ENCODE measurements at regions not wholly inside any gene's neighbourhood (a gene's known extent, or its start where the extent isn't known, plus 50 kb on each side); places are given as distances from the start of the nearest gene placed in this dataset.

GRCh38 chr12:14193639-14194038 lies 171.8 kb upstream of the ATF7IP start:
- no peak for DNase-seq
- H3K27me3 Mint-ChIP-seq (ENCODE audit: unreplicated experiment) = no peaks in the 10 kb centered on the region
- H3K36me3 Mint-ChIP-seq (ENCODE audit: insufficient read depth, unreplicated experiment) = no peaks in the 10 kb centered on the region
- no peak overlapping the region for H3K27ac Mint-ChIP-seq (ENCODE audit: unreplicated experiment)
- CTCF ChIA-PET = no interaction called here
- TF ChIP-seq CTCF (IDR thresholded peaks at IDR 0.05; ENCODE audit: unreplicated experiment) = no peak
- no peak overlapping the region for H3K4me3 Mint-ChIP-seq (ENCODE audit: low read depth, unreplicated experiment)
- BruUV-seq (replicated peaks) = no TSS peak
- no peaks in the 10 kb centered on the region for H3K9me3 Mint-ChIP-seq (ENCODE audit: low read depth, unreplicated experiment)
- peaks cover 6% of the 10 kb centered on the region for H3K4me1 Mint-ChIP-seq (ENCODE audit: low read depth, unreplicated experiment)
- intact Hi-C loops (cut with micrococcal nuclease; ENCODE audit: unreplicated experiment) = no loop called here

DNA sequence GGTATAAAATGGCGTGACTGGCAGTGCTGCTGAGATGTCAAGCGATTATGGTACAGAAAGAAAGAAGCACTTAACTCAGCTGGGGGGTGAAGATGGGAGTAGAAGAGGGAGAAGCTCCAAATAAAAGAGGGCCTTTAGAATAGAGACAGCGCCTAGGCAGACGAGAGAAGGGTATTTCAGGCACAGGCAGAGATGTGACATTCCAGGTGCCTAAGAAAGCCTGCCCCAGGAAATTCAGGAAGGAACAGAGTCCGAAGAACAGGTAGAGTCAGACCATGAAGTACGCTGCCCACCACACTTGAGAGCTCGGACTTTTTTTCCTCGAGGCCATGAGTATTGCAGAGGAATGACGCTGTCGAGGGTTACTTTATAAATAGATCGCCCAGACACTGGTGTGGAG lies 170.9 kb upstream of the ATF7IP start:
- CTCF ChIA-PET = interaction anchor here (0.6 kb wide), 1 partner anchor 72 kb away, joined by 11 read pairs; no protein-coding TSS in a partner anchor
- H3K27me3 Mint-ChIP-seq (ENCODE audit: unreplicated experiment) = no peaks in the 10 kb centered on the region
- intact Hi-C loops (cut with micrococcal nuclease; ENCODE audit: unreplicated experiment) = no loop called here
- DNase-seq = no peak
- TF ChIP-seq CTCF (IDR thresholded peaks at IDR 0.05; ENCODE audit: unreplicated experiment) = no peak
- no peaks in the 10 kb centered on the region for H3K4me1 Mint-ChIP-seq (ENCODE audit: low read depth, unreplicated experiment)
- no peak overlapping the region for H3K27ac Mint-ChIP-seq (ENCODE audit: unreplicated experiment)
- H3K4me3 Mint-ChIP-seq (ENCODE audit: low read depth, unreplicated experiment) = no peak overlapping the region
- H3K36me3 Mint-ChIP-seq (ENCODE audit: insufficient read depth, unreplicated experiment) = no peaks in the 10 kb centered on the region
- no peaks in the 10 kb centered on the region for H3K9me3 Mint-ChIP-seq (ENCODE audit: low read depth, unreplicated experiment)
- BruUV-seq (replicated peaks) = no TSS peak

DNA sequence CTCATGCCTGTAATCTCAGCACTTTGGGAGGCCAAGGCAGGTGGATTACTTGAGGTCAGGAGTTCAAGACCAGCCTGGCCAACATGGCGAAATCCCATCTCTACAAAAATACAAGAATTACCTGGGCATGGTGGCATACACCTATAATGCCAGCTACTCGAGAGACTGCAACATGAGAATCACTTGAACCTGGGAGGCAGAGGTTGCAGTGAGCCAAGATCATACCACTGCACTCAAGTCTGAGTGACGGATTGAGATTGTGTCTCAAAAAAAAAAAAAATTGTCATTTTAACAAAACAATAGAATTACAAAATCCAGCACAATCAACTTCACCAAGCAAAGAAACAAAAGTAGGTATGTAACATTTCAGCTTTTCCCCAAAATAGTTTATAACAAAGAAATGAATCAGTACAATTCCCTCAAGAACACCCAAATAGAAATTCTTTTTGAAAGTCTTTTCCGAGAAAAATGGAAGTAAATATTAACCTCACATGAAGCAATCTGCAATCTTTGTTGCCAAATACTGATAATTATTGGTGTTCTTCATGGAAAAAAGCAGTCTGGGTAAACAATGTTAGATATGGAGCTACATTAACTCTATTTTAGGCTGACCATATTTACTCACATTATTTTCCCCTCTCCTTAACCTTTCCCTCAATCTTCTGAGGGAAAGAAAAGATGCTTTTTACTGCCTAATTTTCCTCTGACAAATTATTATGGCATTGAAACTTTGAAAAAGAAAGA lies 165.9 kb upstream of the ATF7IP start:
- Mint-ChIP-seq H3K27me3 (ENCODE audit: unreplicated experiment) (no peaks in the 10 kb centered on the region), H3K4me3 (ENCODE audit: low read depth, unreplicated experiment) (no peak overlapping the region), H3K4me1 (ENCODE audit: low read depth, unreplicated experiment) (no peaks in the 10 kb centered on the region), H3K27ac (ENCODE audit: unreplicated experiment) (no peak overlapping the region), H3K36me3 (ENCODE audit: insufficient read depth, unreplicated experiment) (no peaks in the 10 kb centered on the region), H3K9me3 (ENCODE audit: low read depth, unreplicated experiment) (no peaks in the 10 kb centered on the region)
- intact Hi-C loops (cut with micrococcal nuclease; ENCODE audit: unreplicated experiment) = no loop called here
- BruUV-seq (replicated peaks) = no TSS peak
- no peak for DNase-seq
- no peak for TF ChIP-seq CTCF (IDR thresholded peaks at IDR 0.05; ENCODE audit: unreplicated experiment)
- CTCF ChIA-PET = no interaction called here

DNA sequence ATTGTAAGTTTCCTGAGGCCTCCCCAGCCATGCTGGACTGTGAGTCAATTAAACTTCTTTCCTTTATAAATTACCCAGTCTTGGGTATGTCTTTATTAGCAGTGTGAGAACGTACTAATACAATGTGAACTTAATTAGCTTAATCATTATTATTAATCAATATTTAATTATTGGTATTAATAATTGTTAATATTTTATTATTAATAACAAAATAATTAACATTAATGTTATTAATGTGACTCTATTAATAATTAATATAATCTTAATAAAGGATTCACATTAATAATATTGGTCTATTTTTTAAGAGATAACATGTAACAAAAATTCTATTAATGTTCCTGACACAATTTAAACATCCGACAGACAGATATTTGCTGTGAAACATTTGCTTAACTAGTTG lies 164.9 kb upstream of the ATF7IP start:
- Mint-ChIP-seq H3K9me3 (ENCODE audit: low read depth, unreplicated experiment) (no peaks in the 10 kb centered on the region), H3K4me1 (ENCODE audit: low read depth, unreplicated experiment) (no peaks in the 10 kb centered on the region), H3K27me3 (ENCODE audit: unreplicated experiment) (no peaks in the 10 kb centered on the region), H3K36me3 (ENCODE audit: insufficient read depth, unreplicated experiment) (no peaks in the 10 kb centered on the region), H3K4me3 (ENCODE audit: low read depth, unreplicated experiment) (no peak overlapping the region), H3K27ac (ENCODE audit: unreplicated experiment) (no peak overlapping the region)
- no peak for DNase-seq
- CTCF ChIA-PET = no interaction called here
- BruUV-seq (replicated peaks) = no TSS peak
- intact Hi-C loops (cut with micrococcal nuclease; ENCODE audit: unreplicated experiment) = no loop called here
- no peak for TF ChIP-seq CTCF (IDR thresholded peaks at IDR 0.05; ENCODE audit: unreplicated experiment)

All from Calu3 (cell line).